Liver (tissue), 3 donors: ENCODE measurements at regions not wholly inside any gene's neighbourhood (a gene's known extent, or its start where the extent isn't known, plus 50 kb on each side); places are given as distances from the start of the nearest gene placed in this dataset.

Source experiments
- ATF3 ChIP-seq: IDR thresholded peaks from 2 replicates; pipeline ENCODE4 v1.6.1; 2016; ENCODE audit warnings: antibody characterized with exemption
- CTCF ChIP-seq: fragments of 150-350 bp; IDR thresholded peaks from 2 replicates; pipeline ENCODE4 v1.5.1; 2017; ENCODE audit warnings: improper control_type of control experiment, low read depth, low read length; ENCODE audit not compliant: missing input control
- EGR1 ChIP-seq, 2 donors: IDR thresholded peaks; 2 replicates each; pipeline ENCODE4 v1.6.1; 2016 to 2018; ENCODE audit warnings: antibody characterized with exemption in 2 of 2, low read depth in 2 of 2
- GABPA ChIP-seq, 2 donors: IDR thresholded peaks in 1 of 2; conservative IDR thresholded peaks in 1 of 2; 2 replicates each; pipeline ENCODE4 v1.6.1; 2016; ENCODE audit warnings: antibody characterized with exemption in 2 of 2, mild to moderate bottlenecking in 1 of 2, moderate library complexity in 1 of 2
- HNF4A ChIP-seq, 2 donors: conservative IDR thresholded peaks; 2 replicates each; pipeline ENCODE4 v1.6.1; 2016; ENCODE audit warnings: antibody characterized with exemption in 2 of 2, mild to moderate bottlenecking in 2 of 2
- JUND ChIP-seq, 2 donors: IDR thresholded peaks; 2 replicates each; pipeline ENCODE4 v1.6.1; 2016; ENCODE audit warnings: antibody characterized with exemption in 2 of 2
- RAD21 ChIP-seq, 2 donors: IDR thresholded peaks; 2 replicates each; pipeline ENCODE4 v1.6.1; 2016; ENCODE audit warnings: antibody characterized with exemption in 2 of 2, mild to moderate bottlenecking in 2 of 2
- REST ChIP-seq: IDR thresholded peaks from 2 replicates; pipeline ENCODE4 v1.6.1; 2016; ENCODE audit warnings: antibody characterized with exemption, mild to moderate bottlenecking
- SP1 ChIP-seq: IDR thresholded peaks from 2 replicates; pipeline ENCODE4 v1.6.1; 2018; ENCODE audit warnings: antibody characterized with exemption, mild to moderate bottlenecking
- TAF1 ChIP-seq: conservative IDR thresholded peaks from 2 replicates; pipeline ENCODE4 v1.6.1; 2016; ENCODE audit warnings: antibody characterized with exemption, mild to moderate bottlenecking
- YY1 ChIP-seq: IDR thresholded peaks from 2 replicates; pipeline ENCODE4 v1.6.1; 2016; ENCODE audit warnings: antibody characterized with exemption, mild to moderate bottlenecking
- ZBTB33 ChIP-seq: IDR thresholded peaks from 2 replicates; pipeline ENCODE4 v1.6.1; 2016; ENCODE audit warnings: antibody characterized with exemption
- donor health status: healthy.
- donor health status: healthy.

GRCh38 chr10:57341294-57341693 is 926.4 kb downstream of the IPMK start:
- TF ChIP-seq CTCF (no peak), RAD21 (IDR thresholded peaks at IDR 0.05) (no peak), HNF4A (conservative IDR thresholded peaks at IDR 0.05) (no peak), GABPA (IDR thresholded peaks at IDR 0.05 in 1 of 2, conservative IDR thresholded peaks at IDR 0.05 in 1 of 2) (no peak), EGR1 (IDR thresholded peaks at IDR 0.05; ENCODE audit: low read depth in 2 of 2) (no peak), REST (no peak), YY1 (no peak), TAF1 (no peak), ATF3 (no peak), ZBTB33 (no peak), JUND (IDR thresholded peaks at IDR 0.05) (no peak), SP1 (no peak)
